ENCODE measurements at regions not wholly inside any gene's neighbourhood (a gene's known extent, or its start where the extent isn't known, plus 50 kb on each side); places are given as distances from the start of the nearest gene placed in this dataset.

GRCh38 chr2:184338771-184339170 is 259.6 kb upstream of the ZNF804A start:
- in situ Hi-C loops (cut with MboI; ENCODE audit: low sequenced_read_pairs, unreplicated experiment) = no loop called here
- no peak for DNase-seq (ENCODE audit: low spot score)
- TF ChIP-seq CTCF (IDR thresholded peaks at IDR 0.05; ENCODE audit: borderline replicate concordance, control extremely low read depth, extremely low read depth, insufficient read depth, missing control alignments) = no peak

- in situ Hi-C loops (cut with MboI; ENCODE audit: low sequenced_read_pairs, unreplicated experiment) = no loop called here
- no peak for DNase-seq (ENCODE audit: low spot score)
- TF ChIP-seq CTCF (IDR thresholded peaks at IDR 0.05; ENCODE audit: borderline replicate concordance, control extremely low read depth, extremely low read depth, insufficient read depth, missing control alignments) = no peak
Observed at GRCh38 chr2:184339966-184340365, 258.4 kb upstream of the ZNF804A start.

- no peak for DNase-seq (ENCODE audit: low spot score)
- in situ Hi-C loops (cut with MboI; ENCODE audit: low sequenced_read_pairs, unreplicated experiment) = no loop called here
- no peak for TF ChIP-seq CTCF (IDR thresholded peaks at IDR 0.05; ENCODE audit: borderline replicate concordance, control extremely low read depth, extremely low read depth, insufficient read depth, missing control alignments)
Observed at GRCh38 chr2:184346338-184346862, 251.9 kb upstream of the ZNF804A start.

GRCh38 chr2:184351126-184351525 is 247.2 kb upstream of the ZNF804A start:
- no peak for TF ChIP-seq CTCF (IDR thresholded peaks at IDR 0.05; ENCODE audit: borderline replicate concordance, control extremely low read depth, extremely low read depth, insufficient read depth, missing control alignments)
- in situ Hi-C loops (cut with MboI; ENCODE audit: low sequenced_read_pairs, unreplicated experiment) = no loop called here
- DNase-seq (ENCODE audit: low spot score) = no peak

- in situ Hi-C loops (cut with MboI; ENCODE audit: low sequenced_read_pairs, unreplicated experiment) = no loop called here
- DNase-seq (ENCODE audit: low spot score) = no peak
- TF ChIP-seq CTCF (IDR thresholded peaks at IDR 0.05; ENCODE audit: borderline replicate concordance, control extremely low read depth, extremely low read depth, insufficient read depth, missing control alignments) = no peak
Observed at GRCh38 chr2:184357033-184357432, 241.3 kb upstream of the ZNF804A start.

GRCh38 chr2:184359379-184359778 is 238.9 kb upstream of the ZNF804A start:
- in situ Hi-C loops (cut with MboI; ENCODE audit: low sequenced_read_pairs, unreplicated experiment) = no loop called here
- no peak for TF ChIP-seq CTCF (IDR thresholded peaks at IDR 0.05; ENCODE audit: borderline replicate concordance, control extremely low read depth, extremely low read depth, insufficient read depth, missing control alignments)
- no peak for DNase-seq (ENCODE audit: low spot score)

GRCh38 chr2:184363213-184363612 is 235.1 kb upstream of the ZNF804A start:
- in situ Hi-C loops (cut with MboI; ENCODE audit: low sequenced_read_pairs, unreplicated experiment) = no loop called here
- no peak for DNase-seq (ENCODE audit: low spot score)

More at GRCh38 chr2:184363213-184363612, 235.1 kb upstream of the ZNF804A start:
- TF ChIP-seq CTCF (IDR thresholded peaks at IDR 0.05; ENCODE audit: borderline replicate concordance, control extremely low read depth, extremely low read depth, insufficient read depth, missing control alignments) = no peak
